ENCODE measurements at regions not wholly inside any gene's neighbourhood (a gene's known extent, or its start where the extent isn't known, plus 50 kb on each side); places are given as distances from the start of the nearest gene placed in this dataset.

DNA sequence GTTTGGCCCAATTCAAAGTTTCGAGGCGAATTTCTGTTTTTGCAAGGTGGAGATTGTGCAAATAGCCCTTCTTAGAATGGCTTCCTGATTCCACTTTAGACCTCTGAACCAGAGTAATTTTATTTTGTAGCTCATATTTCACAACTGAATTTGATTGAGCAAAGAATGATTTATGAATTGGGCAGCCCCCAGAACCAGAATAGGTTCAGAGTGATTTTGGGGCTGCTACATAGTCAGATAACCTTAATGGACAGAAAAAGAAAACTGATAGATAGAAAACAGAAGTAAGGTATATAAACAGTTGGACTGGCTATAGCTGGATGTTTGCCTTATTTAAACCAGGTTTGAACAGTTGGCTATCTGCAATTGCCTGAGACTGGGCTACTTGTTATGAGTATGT is 156.6 kb downstream of the YIPF5 start:
- TF ChIP-seq, protein P1, sequence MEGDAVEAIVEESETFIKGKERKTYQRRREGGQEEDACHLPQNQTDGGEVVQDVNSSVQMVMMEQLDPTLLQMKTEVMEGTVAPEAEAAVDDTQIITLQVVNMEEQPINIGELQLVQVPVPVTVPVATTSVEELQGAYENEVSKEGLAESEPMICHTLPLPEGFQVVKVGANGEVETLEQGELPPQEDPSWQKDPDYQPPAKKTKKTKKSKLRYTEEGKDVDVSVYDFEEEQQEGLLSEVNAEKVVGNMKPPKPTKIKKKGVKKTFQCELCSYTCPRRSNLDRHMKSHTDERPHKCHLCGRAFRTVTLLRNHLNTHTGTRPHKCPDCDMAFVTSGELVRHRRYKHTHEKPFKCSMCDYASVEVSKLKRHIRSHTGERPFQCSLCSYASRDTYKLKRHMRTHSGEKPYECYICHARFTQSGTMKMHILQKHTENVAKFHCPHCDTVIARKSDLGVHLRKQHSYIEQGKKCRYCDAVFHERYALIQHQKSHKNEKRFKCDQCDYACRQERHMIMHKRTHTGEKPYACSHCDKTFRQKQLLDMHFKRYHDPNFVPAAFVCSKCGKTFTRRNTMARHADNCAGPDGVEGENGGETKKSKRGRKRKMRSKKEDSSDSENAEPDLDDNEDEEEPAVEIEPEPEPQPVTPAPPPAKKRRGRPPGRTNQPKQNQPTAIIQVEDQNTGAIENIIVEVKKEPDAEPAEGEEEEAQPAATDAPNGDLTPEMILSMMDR (IDR thresholded peaks at IDR 0.05; ENCODE audit: poor library complexity, severe bottlenecking) = no peak
- no peak for TF ChIP-seq TAF1 (IDR thresholded peaks at IDR 0.05; ENCODE audit: low read depth)
- no peak for TF ChIP-seq MXI1 (conservative IDR thresholded peaks at IDR 0.05; ENCODE audit: poor library complexity, severe bottlenecking)
- no peak for TF ChIP-seq EP300 (conservative IDR thresholded peaks at IDR 0.05; ENCODE audit: poor library complexity, severe bottlenecking)
- no peak for TF ChIP-seq POLR2AphosphoS5 (IDR thresholded peaks at IDR 0.05)
- TF ChIP-seq EZH2 (IDR thresholded peaks at IDR 0.05; ENCODE audit: borderline replicate concordance, insufficient read depth, low read length, poor library complexity, severe bottlenecking) = no peak
- TF ChIP-seq RAD21 (conservative IDR thresholded peaks at IDR 0.05) = no peak
- TF ChIP-seq, protein P2, sequence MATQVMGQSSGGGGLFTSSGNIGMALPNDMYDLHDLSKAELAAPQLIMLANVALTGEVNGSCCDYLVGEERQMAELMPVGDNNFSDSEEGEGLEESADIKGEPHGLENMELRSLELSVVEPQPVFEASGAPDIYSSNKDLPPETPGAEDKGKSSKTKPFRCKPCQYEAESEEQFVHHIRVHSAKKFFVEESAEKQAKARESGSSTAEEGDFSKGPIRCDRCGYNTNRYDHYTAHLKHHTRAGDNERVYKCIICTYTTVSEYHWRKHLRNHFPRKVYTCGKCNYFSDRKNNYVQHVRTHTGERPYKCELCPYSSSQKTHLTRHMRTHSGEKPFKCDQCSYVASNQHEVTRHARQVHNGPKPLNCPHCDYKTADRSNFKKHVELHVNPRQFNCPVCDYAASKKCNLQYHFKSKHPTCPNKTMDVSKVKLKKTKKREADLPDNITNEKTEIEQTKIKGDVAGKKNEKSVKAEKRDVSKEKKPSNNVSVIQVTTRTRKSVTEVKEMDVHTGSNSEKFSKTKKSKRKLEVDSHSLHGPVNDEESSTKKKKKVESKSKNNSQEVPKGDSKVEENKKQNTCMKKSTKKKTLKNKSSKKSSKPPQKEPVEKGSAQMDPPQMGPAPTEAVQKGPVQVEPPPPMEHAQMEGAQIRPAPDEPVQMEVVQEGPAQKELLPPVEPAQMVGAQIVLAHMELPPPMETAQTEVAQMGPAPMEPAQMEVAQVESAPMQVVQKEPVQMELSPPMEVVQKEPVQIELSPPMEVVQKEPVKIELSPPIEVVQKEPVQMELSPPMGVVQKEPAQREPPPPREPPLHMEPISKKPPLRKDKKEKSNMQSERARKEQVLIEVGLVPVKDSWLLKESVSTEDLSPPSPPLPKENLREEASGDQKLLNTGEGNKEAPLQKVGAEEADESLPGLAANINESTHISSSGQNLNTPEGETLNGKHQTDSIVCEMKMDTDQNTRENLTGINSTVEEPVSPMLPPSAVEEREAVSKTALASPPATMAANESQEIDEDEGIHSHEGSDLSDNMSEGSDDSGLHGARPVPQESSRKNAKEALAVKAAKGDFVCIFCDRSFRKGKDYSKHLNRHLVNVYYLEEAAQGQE (IDR thresholded peaks at IDR 0.05; ENCODE audit: borderline replicate concordance) = no peak
- TF ChIP-seq SMC3 (conservative IDR thresholded peaks at IDR 0.05; ENCODE audit: poor library complexity) = no peak

All from neural cell (in vitro differentiated cells).